ENCODE measurements at regions not wholly inside any gene's neighbourhood (a gene's known extent, or its start where the extent isn't known, plus 50 kb on each side); places are given as distances from the start of the nearest gene placed in this dataset.

- DNase-seq = peak; percentile 24
Observed at GRCh38 chr15:29601811-29602210, 220.5 kb downstream of the TJP1 start.

GRCh38 chr15:29600262-29600661 is 222.0 kb downstream of the TJP1 start:
- no peak for DNase-seq

GRCh38 chr15:29596266-29596665 is 226.0 kb downstream of the TJP1 start:
- peak; percentile 56 for DNase-seq

- DNase-seq = no peak
Observed at GRCh38 chr15:29593629-29594028, 228.6 kb downstream of the TJP1 start.

- DNase-seq = no peak
Observed at GRCh38 chr15:29593111-29593510, 229.2 kb downstream of the TJP1 start.

- DNase-seq = no peak
Observed at GRCh38 chr15:29590701-29591100, 231.6 kb downstream of the TJP1 start.

- DNase-seq = no peak
Observed at GRCh38 chr15:29589975-29590374, 232.3 kb downstream of the TJP1 start.

GRCh38 chr15:29589416-29589815 is 232.9 kb downstream of the TJP1 start:
- peak; percentile 59 for DNase-seq

GRCh38 chr15:29573197-29573838 is 248.9 kb downstream of the TJP1 start:
- no peak for DNase-seq

GRCh38 chr15:29571792-29572431 is 250.4 kb downstream of the TJP1 start:
- no peak for DNase-seq

GRCh38 chr15:29570948-29571791 is 251.1 kb downstream of the TJP1 start:
- no peak for DNase-seq

- DNase-seq = no peak
Observed at GRCh38 chr15:29570121-29570947, 251.9 kb downstream of the TJP1 start.

GRCh38 chr15:29569533-29570092 is 252.7 kb downstream of the TJP1 start:
- no peak for DNase-seq

GRCh38 chr15:29568840-29569532 is 253.3 kb downstream of the TJP1 start:
- no peak for DNase-seq

GRCh38 chr15:29567336-29567735 is 254.9 kb downstream of the TJP1 start:
- DNase-seq = no peak

GRCh38 chr15:29566914-29567313 is 255.4 kb downstream of the TJP1 start:
- no peak for DNase-seq

GRCh38 chr15:29563112-29563511 is 259.2 kb downstream of the TJP1 start:
- DNase-seq = no peak

- no peak for DNase-seq
Observed at GRCh38 chr15:29560896-29561295, 261.4 kb downstream of the TJP1 start.

GRCh38 chr15:29558261-29558660 is 264.0 kb downstream of the TJP1 start:
- no peak for DNase-seq

- DNase-seq = no peak
Observed at GRCh38 chr15:29557171-29557570, 265.1 kb downstream of the TJP1 start.

GRCh38 chr15:29556380-29556779 is 265.9 kb downstream of the TJP1 start:
- no peak for DNase-seq

GRCh38 chr15:29554531-29554930 is 267.7 kb downstream of the TJP1 start:
- no peak for DNase-seq

Data from fibroblast of skin of abdomen (primary cell).